Endothelial cell of umbilical vein (primary cell): ENCODE measurements at regions not wholly inside any gene's neighbourhood (a gene's known extent, or its start where the extent isn't known, plus 50 kb on each side); places are given as distances from the start of the nearest gene placed in this dataset.

Source experiments
- BruUV-seq: library from RNA; stranded (reverse); fragments of 400-500 nt; replicated peaks from 2 replicates; lab custom pipeline; 2021; lab: Mats Ljungman, UMichigan
- CTCF ChIA-PET: fragments of 300-600, 350-600 bp; sonication (Branson Sonifier 250); formaldehyde crosslinking; loops from one replicate; lab custom pipeline; 2021; ENCODE audit warnings: antibody characterized with exemption, inconsistent platforms; lab: Charles Lee
- POLR2A ChIA-PET: fragments of 300-600, 350-600 bp; sonication (Branson Sonifier 250); formaldehyde crosslinking; loops from one replicate; lab custom pipeline; 2021; ENCODE audit warnings: antibody characterized with exemption, inconsistent platforms; lab: Charles Lee
- DNase-seq: peaks from one replicate; pipeline ENCODE4 v3.0.0-alpha.2; 2011; ENCODE audit warnings: low read depth, low spot score
- FAIRE-seq: peaks from 2 replicates; lab custom pipeline; 2011; peaks lifted over from hg19 to GRCh38; lab: Jason Lieb, UNC
- H2AFZ ChIP-seq: 2 replicates; pipeline ENCODE4 v1.6.0; 2012; ENCODE audit warnings: low read depth, low read length, control low read depth, inconsistent platforms
- H3K27ac ChIP-seq: 2 replicates; pipeline ENCODE4 v1.5.1; 2011; ENCODE audit warnings: low read depth, mild to moderate bottlenecking, control low read depth, low read length, moderate library complexity; ENCODE audit not compliant: insufficient read depth
- H3K27me3 ChIP-seq, 2 experiments: 2 replicates each; pipeline versions ENCODE4 v1.6.0 to v1.6.1; 2011; ENCODE audit warnings: low read length in 2 of 2, mixed read lengths in 1 of 2; ENCODE audit not compliant: control insufficient read depth in 2 of 2, insufficient read depth in 2 of 2
- H3K36me3 ChIP-seq, 2 experiments: 2 replicates in 1 of 2; 3 replicates in 1 of 2; pipeline ENCODE4 v1.5.1; 2011; ENCODE audit warnings: low read length in 2 of 2, mild to moderate bottlenecking in 1 of 2, moderate library complexity in 1 of 2; ENCODE audit not compliant: control insufficient read depth in 2 of 2, insufficient read depth in 2 of 2; ENCODE audit errors: extremely low read depth in 1 of 2
- H3K4me1 ChIP-seq: 3 replicates; pipeline ENCODE4 v1.5.1; 2011; ENCODE audit warnings: mild to moderate bottlenecking, low read length; ENCODE audit not compliant: control insufficient read depth, insufficient read depth; ENCODE audit errors: extremely low read depth
- H3K4me2 ChIP-seq: 2 replicates; pipeline ENCODE4 v1.6.1; 2011; ENCODE audit warnings: low read length, control low read depth, mixed read lengths; ENCODE audit not compliant: insufficient read depth
- H3K4me3 ChIP-seq, 3 experiments: fragments of 200-600 bp in 1 of 3; sonication (generic), shearing (Covaris generic) in 1 of 3; replicated peaks in 1 of 3; 2 replicates each; pipeline ENCODE4 v1.5.1; 2011 to 2016; ENCODE audit warnings: control low read depth in 3 of 3, low read length in 3 of 3, mild to moderate bottlenecking in 2 of 3, inconsistent platforms in 1 of 3, low read depth in 1 of 3, moderate library complexity in 1 of 3; ENCODE audit not compliant: insufficient read depth in 1 of 3
- H3K79me2 ChIP-seq: 2 replicates; pipeline ENCODE4 v1.6.0; 2012; ENCODE audit warnings: low read length, inconsistent platforms; ENCODE audit not compliant: control insufficient read depth, insufficient read depth
- H3K9ac ChIP-seq: replicated peaks from 2 replicates; pipeline ENCODE3; 2011; ENCODE audit warnings: low read length, control low read depth; ENCODE audit not compliant: insufficient read depth; ENCODE audit errors: extremely low read depth
- H3K9me1 ChIP-seq: replicated peaks from 3 replicates; pipeline ENCODE4 v1.6.0; 2011; ENCODE audit warnings: mild to moderate bottlenecking, low read length; ENCODE audit not compliant: control insufficient read depth, insufficient read depth; ENCODE audit errors: extremely low read depth
- H3K9me3 ChIP-seq: replicated peaks from 2 replicates; pipeline ENCODE4 v1.5.1; 2012; ENCODE audit warnings: low read length, inconsistent platforms; ENCODE audit not compliant: control insufficient read depth, insufficient read depth
- H4K20me1 ChIP-seq: replicated peaks from 2 replicates; pipeline ENCODE3; 2011; ENCODE audit warnings: mild to moderate bottlenecking, low read length; ENCODE audit not compliant: control insufficient read depth, insufficient read depth; ENCODE audit errors: extremely low read depth
- CTCF ChIP-seq, 2 donors: IDR thresholded peaks; 1 replicate in 1 of 2; 2 replicates in 1 of 2; pipeline ENCODE4 v1.5.1; 2011; ENCODE audit warnings: low read length in 2 of 2, mild to moderate bottlenecking in 2 of 2, moderate library complexity in 2 of 2, control low read depth in 1 of 2, inconsistent platforms in 1 of 2, low read depth in 1 of 2; ENCODE audit not compliant: insufficient read depth in 1 of 2; ENCODE audit errors: extremely low read depth in 1 of 2
- EZH2 ChIP-seq: IDR thresholded peaks from 2 replicates; pipeline ENCODE4 v1.6.1; 2012; ENCODE audit warnings: borderline replicate concordance, low read depth, mild to moderate bottlenecking, moderate library complexity, low read length, inconsistent platforms; ENCODE audit not compliant: severe bottlenecking
- FOS ChIP-seq: IDR thresholded peaks from 2 replicates; pipeline ENCODE4 v1.6.1; 2011; ENCODE audit warnings: mild to moderate bottlenecking, low read length, moderate library complexity, borderline replicate concordance; ENCODE audit not compliant: insufficient read depth
- GATA2 ChIP-seq: IDR thresholded peaks from 2 replicates; pipeline ENCODE4 v1.7.0; 2011; ENCODE audit warnings: low read depth, mild to moderate bottlenecking, moderate library complexity, mixed read lengths, low read length; ENCODE audit not compliant: insufficient read length, insufficient read depth
- JUN ChIP-seq: IDR thresholded peaks from 2 replicates; pipeline ENCODE4 v1.6.1; 2011; ENCODE audit warnings: borderline replicate concordance, low read depth; ENCODE audit not compliant: insufficient read length, insufficient read depth
- MYC ChIP-seq: IDR thresholded peaks from one replicate; pipeline ENCODE4 v1.6.1; 2011; ENCODE audit warnings: mild to moderate bottlenecking, low read depth, low read length
- POLR2A ChIP-seq: IDR thresholded peaks from 2 replicates; pipeline ENCODE4 v1.6.1; 2012; ENCODE audit warnings: low read depth, mild to moderate bottlenecking, control low read depth, low read length
- POLR2AphosphoS5 ChIP-seq: IDR thresholded peaks from 2 replicates; pipeline ENCODE4 v1.6.1; 2012; ENCODE audit warnings: low read depth, mild to moderate bottlenecking, control low read depth, low read length, moderate library complexity; ENCODE audit not compliant: insufficient read depth
- dilution Hi-C: fragments of 300-500 bp; cut with MboI; formaldehyde crosslinking; loops from one replicate; pipeline ENCODE4 v1.15.0; 2019; ENCODE audit warnings: low sequenced_read_pairs; ENCODE audit not compliant: extremely low pct_ligation_motif_present
- intact Hi-C: fragments of 100-400 bp; cut with micrococcal nuclease; formaldehyde crosslinking; loops from one replicate; pipeline ENCODE4 v1.10.0; 2022
- TF ChIP-seq, protein P1 (sequence below): IDR thresholded peaks from 2 replicates; pipeline ENCODE4 v1.6.1; 2011; ENCODE audit not compliant: insufficient read depth, insufficient read length

GRCh38 chr10:94085766-94086437 lies 92.2 kb downstream of the PLCE1 start:
- Histone ChIP-seq H3K9ac (no peak overlapping the region), H3K27ac (no peak overlapping the region), H3K9me1 (no peaks in the 10 kb centered on the region), H2AFZ (no peak overlapping the region), H3K9me3 (no peaks in the 10 kb centered on the region), H3K4me2 (no peak overlapping the region), H3K27me3 (no peaks in the 10 kb centered on the region), H4K20me1 (no peaks in the 10 kb centered on the region), H3K4me3 (no peak overlapping the region), H3K4me1 (no peaks in the 10 kb centered on the region), H3K36me3 (no peaks in the 10 kb centered on the region), H3K79me2 (no peaks in the 10 kb centered on the region)
- CTCF ChIA-PET, result no interaction called here
- dilution Hi-C loops, result no loop called here
- POLR2A ChIA-PET, result no interaction called here
- BruUV-seq, result no TSS peak
- DNase-seq (no peak), FAIRE-seq (no peak)
- intact Hi-C loops, result no loop called here
- TF ChIP-seq POLR2AphosphoS5 (no peak), MYC (no peak), FOS (no peak), GATA2 (no peak), CTCF (IDR thresholded peaks at IDR 0.05; ENCODE audit: extremely low read depth in 1 of 2, insufficient read depth in 1 of 2, low read depth in 1 of 2, low read length in 2 of 2) (no peak), JUN (no peak), EZH2 (no peak), POLR2A (no peak)
- TF ChIP-seq, protein P1, sequence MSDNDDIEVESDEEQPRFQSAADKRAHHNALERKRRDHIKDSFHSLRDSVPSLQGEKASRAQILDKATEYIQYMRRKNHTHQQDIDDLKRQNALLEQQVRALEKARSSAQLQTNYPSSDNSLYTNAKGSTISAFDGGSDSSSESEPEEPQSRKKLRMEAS, result no peak
